ENCODE measurements at regions not wholly inside any gene's neighbourhood (a gene's known extent, or its start where the extent isn't known, plus 50 kb on each side); places are given as distances from the start of the nearest gene placed in this dataset.
A peak's percentile ranks its signal among the peaks of the same experiment; 100 is the strongest.

DNA sequence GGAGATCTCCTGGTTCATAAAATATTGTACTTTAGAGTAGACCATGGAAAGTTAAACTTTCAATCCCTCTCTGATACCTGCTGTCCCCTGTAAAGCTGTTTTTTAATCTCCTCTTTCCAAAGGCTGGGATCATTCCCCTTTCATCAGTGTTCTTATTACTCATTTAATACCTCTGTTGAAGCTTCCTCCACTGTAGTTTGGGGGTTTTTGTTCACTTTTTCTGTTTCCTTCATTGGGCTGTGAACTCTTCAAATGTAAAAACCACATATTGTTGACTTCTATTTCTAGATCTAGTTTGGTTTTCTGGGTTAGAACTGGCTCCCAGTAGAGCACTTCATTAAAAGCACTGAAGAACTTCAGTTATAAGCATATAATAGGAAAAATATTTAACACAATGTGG lies 598.1 kb downstream of the RNF144A start:
- no peak overlapping the region for H3K27ac ChIP-seq
- CTCF ChIA-PET, result no interaction called here

DNA sequence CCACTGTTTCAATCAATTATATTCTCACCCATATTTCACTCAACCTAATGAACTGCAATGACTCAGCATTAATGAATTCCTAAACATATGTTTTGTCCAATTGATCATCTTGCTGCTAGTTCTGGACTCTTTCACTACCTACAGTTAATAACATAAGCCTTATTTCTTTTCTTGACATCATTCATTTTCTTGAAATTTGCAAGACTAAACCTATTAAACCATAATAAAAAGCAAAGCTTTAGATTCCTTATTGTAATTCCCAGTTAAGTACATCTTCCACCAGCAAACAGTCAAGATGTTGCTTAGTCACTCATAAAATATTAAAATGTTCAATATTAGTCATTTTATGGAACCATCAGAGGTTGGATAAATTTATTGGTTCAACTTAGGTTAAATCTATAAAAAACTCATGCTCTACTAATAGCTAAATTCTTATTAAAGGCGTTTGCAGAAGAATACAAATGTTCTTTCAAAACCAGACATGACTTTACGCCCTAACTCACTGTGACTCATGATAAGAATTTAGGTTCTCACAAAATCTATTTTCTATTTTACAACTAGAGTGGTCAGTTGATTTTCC lies 599.4 kb downstream of the RNF144A start:
- no peak overlapping the region for H3K27ac ChIP-seq
- DNase-seq (ENCODE audit: low read depth in 1 of 2, low spot score in 1 of 2) (no peak), ATAC-seq (no peak), FAIRE-seq (no peak)
- H3K4me2 ChIP-seq, result no peak overlapping the region
- H3K4me1 ChIP-seq, result no peaks in the 10 kb centered on the region
- POLR2A ChIA-PET, result no interaction called here
- 26% methylated on average over 2 of the region's 2 CpGs for WGBS (ENCODE audit: missing lambda C conversion rate)
- peak; percentile 95 for TF ChIP-seq NFE2L2 (conservative IDR thresholded peaks at IDR 0.05; ENCODE audit: low read length)
- TF ChIP-seq MAFK (IDR thresholded peaks at IDR 0.05; ENCODE audit: partially characterized antibody), result peak; percentile 89
- TF ChIP-seq RARB (CRISPR knock-in tag; IDR thresholded peaks at IDR 0.05), result no peak
- CTCF ChIA-PET, result no interaction called here
- no peaks in the 10 kb centered on the region for H3K9me3 ChIP-seq
- no peak overlapping the region for H3K4me3 ChIP-seq

More for the DNA sequence above, 598.1 kb downstream of the RNF144A start:
- no peak for TF ChIP-seq PHF8 (IDR thresholded peaks at IDR 0.05; ENCODE audit: borderline replicate concordance, low read depth)
- no peak for TF ChIP-seq POLR2A (IDR thresholded peaks at IDR 0.05; ENCODE audit: low read length)
- no peak for TF ChIP-seq NR3C1 (IDR thresholded peaks at IDR 0.05)
- no peak for TF ChIP-seq E2F6 (IDR thresholded peaks at IDR 0.05; ENCODE audit: borderline replicate concordance, low read depth)
- no peak for TF ChIP-seq EP300 (IDR thresholded peaks at IDR 0.05)
- TF ChIP-seq REST (IDR thresholded peaks at IDR 0.05), result no peak
- TF ChIP-seq JUN (IDR thresholded peaks at IDR 0.05), result no peak
- TF ChIP-seq, protein P1, sequence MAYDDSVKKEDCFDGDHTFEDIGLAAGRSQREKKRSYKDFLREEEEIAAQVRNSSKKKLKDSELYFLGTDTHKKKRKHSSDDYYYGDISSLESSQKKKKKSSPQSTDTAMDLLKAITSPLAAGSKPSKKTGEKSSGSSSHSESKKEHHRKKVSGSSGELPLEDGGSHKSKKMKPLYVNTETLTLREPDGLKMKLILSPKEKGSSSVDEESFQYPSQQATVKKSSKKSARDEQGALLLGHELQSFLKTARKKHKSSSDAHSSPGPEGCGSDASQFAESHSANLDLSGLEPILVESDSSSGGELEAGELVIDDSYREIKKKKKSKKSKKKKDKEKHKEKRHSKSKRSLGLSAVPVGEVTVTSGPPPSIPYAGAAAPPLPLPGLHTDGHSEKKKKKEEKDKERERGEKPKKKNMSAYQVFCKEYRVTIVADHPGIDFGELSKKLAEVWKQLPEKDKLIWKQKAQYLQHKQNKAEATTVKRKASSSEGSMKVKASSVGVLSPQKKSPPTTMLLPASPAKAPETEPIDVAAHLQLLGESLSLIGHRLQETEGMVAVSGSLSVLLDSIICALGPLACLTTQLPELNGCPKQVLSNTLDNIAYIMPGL (CRISPR knock-in tag; IDR thresholded peaks at IDR 0.05; ENCODE audit: borderline replicate concordance), result no peak
- no peak for TF ChIP-seq CHD2 (IDR thresholded peaks at IDR 0.05; ENCODE audit: low read length, partially characterized antibody)
- TF ChIP-seq, protein P2, sequence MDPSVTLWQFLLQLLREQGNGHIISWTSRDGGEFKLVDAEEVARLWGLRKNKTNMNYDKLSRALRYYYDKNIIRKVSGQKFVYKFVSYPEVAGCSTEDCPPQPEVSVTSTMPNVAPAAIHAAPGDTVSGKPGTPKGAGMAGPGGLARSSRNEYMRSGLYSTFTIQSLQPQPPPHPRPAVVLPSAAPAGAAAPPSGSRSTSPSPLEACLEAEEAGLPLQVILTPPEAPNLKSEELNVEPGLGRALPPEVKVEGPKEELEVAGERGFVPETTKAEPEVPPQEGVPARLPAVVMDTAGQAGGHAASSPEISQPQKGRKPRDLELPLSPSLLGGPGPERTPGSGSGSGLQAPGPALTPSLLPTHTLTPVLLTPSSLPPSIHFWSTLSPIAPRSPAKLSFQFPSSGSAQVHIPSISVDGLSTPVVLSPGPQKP (IDR thresholded peaks at IDR 0.05; ENCODE audit: low read depth, low read length), result no peak
- no peaks in the 10 kb centered on the region for H3K9me3 ChIP-seq
- POLR2A ChIA-PET, result no interaction called here
- DNase-seq (ENCODE audit: low read depth in 1 of 2, low spot score in 1 of 2) (no peak), ATAC-seq (no peak), FAIRE-seq (no peak)
- no peak overlapping the region for H3K4me2 ChIP-seq
- no peak overlapping the region for H3K4me3 ChIP-seq
- no peaks in the 10 kb centered on the region for H3K4me1 ChIP-seq

DNA sequence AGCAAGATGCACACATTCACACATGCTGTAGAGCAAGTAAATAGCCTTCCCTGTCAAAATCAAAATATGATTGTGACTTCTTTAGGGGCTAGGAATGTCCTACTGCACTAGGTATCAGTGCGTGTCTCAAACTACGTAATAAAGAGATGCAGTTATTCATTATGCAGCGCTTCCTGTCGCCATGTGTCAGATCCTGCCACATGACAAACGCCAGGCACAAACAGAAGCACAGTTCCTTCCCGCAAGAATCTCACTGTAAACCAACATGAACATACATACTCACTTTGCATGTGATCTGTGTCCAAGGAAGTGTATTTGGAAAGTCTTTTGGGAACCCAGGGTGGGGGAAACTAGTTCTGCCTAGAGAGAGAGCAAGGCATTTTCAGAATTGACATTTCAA lies 599.9 kb downstream of the RNF144A start:
- TF ChIP-seq FOSB (CRISPR knock-in tag; IDR thresholded peaks at IDR 0.05) (no peak), CHD4 (IDR thresholded peaks at IDR 0.05; ENCODE audit: borderline replicate concordance) (no peak), SREBF2 (IDR thresholded peaks at IDR 0.05) (no peak), FOXS1 (CRISPR knock-in tag; IDR thresholded peaks at IDR 0.05) (no peak), ZSCAN20 (CRISPR knock-in tag; IDR thresholded peaks at IDR 0.05) (no peak), E2F6 (IDR thresholded peaks at IDR 0.05; ENCODE audit: borderline replicate concordance, low read depth) (no peak), ZC3H11A (IDR thresholded peaks at IDR 0.05) (no peak)
- TF ChIP-seq, protein P2 (IDR thresholded peaks at IDR 0.05; ENCODE audit: low read depth, low read length), result no peak
- TF ChIP-seq, protein P1 (CRISPR knock-in tag; IDR thresholded peaks at IDR 0.05; ENCODE audit: borderline replicate concordance), result no peak
- ATAC-seq (no peak), DNase-seq (ENCODE audit: low read depth in 1 of 2, low spot score in 1 of 2) (no peak), FAIRE-seq (no peak)
- Histone ChIP-seq H3K4me3 (no peak overlapping the region), H3K4me1 (no peaks in the 10 kb centered on the region), H3K27ac (no peak overlapping the region), H3K9me3 (no peaks in the 10 kb centered on the region), H3K4me2 (no peak overlapping the region)
- WGBS (ENCODE audit: missing lambda C conversion rate), result 61% methylated on average over 6 of the region's 6 CpGs
- ChIA-PET POLR2A (no interaction called here), CTCF (no interaction called here)
